Activated CD4-positive, alpha-beta T cell treated with anti-CD3 and anti-CD28 coated beads, Interleukin-2, amount 50 U/mL, for 1 hour (primary cell): ENCODE measurements at regions not wholly inside any gene's neighbourhood (a gene's known extent, or its start where the extent isn't known, plus 50 kb on each side); places are given as distances from the start of the nearest gene placed in this dataset.
"Not testable (repeated sequence)": the region's sequence is repeated elsewhere in the genome, so short reads cannot be mapped to it uniquely, and the experiment has no call there.

ENCODE experiments used
- DNase-seq: peaks from one replicate; pipeline ENCODE4 v3.0.0-alpha.2; 2020

DNA sequence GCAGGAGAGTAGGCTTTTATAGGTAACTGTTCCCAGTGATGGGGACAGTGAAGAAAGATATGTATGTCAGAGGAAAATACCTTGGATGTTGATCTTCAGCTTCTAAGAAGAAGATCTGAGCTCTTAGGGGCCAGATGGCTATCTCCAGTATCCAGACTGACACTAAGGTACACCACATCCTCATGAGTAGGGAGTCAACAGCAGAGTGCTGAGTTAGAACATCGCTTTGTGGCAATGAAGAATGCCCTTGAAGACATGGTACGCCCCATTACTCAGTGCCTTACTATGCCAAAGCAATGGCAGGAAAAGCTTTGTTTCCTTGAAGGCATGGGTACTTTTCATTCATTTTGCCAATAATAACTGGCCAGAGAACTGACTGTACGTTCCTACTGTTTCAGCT is 263.7 kb downstream of the CEMIP2 start:
- DNase-seq: no peak

DNA sequence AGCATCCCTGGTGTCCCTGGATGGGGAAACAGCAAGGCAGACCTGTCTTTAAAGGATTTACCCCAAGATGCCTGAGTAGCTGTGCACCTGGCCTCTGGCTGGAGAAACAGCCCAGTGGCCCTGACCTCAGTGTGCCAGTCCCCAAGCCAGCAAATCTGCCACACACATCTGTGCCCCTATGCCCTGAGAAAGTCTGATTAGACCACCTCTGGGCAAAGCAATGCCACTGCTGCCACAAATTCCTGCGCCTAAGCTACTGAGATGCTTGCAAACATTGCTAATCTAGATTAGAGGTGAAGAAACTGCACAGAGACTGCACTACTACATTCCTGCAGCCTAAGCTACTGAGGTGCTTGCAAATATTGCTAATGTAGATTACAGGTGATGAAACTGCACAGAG is 269.6 kb downstream of the CEMIP2 start:
- DNase-seq: no peak

GRCh38 chr9:71490810-71491209 is 277.5 kb downstream of the CEMIP2 start:
- DNase-seq: no peak

DNA sequence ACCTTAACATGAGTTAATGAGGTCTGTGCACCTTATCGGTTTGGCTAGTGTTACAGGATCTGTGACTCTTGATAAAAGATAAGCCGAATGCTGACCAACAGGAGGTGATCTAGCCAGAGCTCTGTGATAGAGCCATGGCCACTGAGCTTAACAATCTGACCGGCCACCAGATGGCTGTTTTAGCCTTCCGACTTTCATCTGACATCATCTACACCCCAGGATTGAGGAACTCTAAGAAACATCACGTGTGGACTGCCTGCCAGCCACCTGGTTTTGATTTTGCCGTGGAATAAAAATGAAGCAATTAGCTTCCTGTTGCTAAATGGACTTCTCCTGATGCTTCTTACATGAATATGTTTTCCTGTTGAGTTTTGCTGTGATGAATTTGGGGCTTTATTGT is 281.3 kb downstream of the CEMIP2 start:
- DNase-seq: no peak

GRCh38 chr9:71485326-71485725 is 283.0 kb downstream of the CEMIP2 start:
- no peak for DNase-seq

DNA sequence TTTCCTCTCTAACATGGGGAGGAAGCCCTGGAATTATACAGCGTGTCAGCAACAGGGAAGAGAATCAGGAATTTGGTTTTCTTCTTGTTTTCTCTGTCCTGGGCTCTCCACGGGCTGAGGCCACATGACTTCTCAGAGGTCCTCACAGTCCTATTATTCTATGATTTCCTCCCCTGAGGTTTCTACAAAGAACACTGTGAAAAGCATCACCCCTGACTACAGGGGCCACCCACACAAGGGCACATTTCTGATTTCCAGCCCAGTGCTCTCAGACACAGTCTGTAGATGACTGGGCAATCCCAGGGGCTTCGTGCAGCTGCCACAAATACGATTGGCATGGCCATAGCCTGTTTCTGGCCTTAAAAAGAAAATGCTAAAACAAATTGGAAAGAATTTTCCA is 284.9 kb downstream of the CEMIP2 start:
- no peak for DNase-seq

GRCh38 chr9:71479621-71480020 is 288.7 kb downstream of the CEMIP2 start:
- DNase-seq: no peak

DNA sequence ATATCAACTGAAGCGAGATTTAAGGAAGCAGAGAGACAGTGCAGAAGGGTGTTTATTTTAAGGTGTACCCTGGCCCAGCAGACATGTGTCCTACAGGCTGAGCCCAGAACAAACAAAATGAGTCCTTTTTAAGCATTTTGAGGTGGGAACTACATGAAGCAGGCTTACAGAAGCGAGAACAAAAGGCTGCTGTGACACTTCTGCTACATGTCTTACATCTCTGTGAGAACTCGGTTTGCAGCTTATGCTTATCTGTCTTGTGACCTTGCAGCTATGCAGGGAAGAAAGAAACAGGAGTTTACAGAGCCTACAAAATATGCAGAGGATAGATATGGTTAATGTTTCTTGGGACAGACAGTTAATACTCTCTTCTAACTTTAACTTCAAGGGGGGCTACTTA is 295.9 kb downstream of the CEMIP2 start:
- no peak for DNase-seq

GRCh38 chr9:71465392-71465791 is 302.9 kb downstream of the CEMIP2 start:
- DNase-seq: no peak

DNA sequence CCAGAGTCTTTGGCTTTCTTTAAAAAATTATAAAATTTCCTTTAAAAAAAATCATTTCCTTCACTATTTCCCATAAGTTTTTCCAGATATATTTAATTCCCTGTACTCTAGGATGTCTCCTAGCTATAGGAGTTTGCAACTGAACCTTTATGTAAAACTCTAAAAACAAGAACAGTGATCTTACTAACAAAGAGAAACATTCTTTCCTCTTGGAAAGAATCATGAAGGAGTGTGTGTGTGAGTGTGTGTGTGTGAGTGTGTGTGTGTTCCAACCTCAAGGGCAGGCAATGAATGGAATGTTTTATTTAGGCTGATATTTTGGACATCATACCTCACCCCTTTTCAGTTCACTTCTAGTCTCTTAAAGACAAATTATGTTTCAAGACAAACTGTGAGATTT is 309.2 kb downstream of the CEMIP2 start:
- no peak for DNase-seq

DNA sequence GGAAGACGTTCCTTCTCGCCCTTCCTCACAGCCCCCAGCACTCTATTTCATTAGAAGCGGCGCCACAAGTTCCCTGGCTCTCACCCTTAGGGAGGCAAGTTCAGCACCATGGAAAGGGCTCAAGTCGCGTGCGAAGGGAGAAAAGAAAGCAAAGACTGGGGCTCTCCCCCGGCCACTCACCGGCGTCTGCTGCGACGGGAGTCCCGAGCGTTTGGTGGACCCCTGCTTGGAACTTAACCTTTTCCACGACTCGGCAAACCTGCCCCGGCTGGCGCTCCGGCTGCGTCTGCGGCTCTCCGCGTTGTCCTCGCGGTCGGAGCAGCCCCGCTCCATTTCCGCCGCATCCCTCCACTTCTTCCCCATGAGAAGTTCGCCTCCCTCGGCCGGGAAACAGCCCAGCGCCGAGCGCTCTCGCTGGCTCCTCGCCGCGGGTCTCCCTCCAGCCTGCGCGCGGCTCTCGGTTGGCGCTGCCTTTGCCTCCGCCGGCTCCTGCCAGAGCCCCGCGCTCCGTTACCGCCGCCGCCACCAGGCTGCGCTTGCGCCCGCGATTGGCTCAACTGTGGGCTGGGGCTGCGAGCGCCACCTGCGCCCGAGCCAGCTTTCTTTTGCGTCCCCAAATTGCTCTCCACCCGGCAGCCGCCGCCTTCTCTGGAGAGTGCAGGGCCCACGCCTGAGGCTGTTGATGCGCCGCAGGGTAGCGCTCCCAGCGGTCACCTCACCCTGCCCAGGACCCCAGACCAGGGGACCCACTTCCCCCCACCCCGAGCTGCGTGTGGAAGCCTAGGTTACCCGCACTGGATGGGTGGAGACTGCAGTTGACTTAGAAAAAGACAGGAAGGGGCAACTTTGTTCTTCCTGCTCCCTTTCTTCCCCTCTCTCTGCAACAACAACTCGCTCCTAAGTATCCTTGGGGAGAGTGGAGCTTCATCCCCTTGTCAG is 321.6 kb downstream of the CEMIP2 start:
- DNase-seq: no peak

DNA sequence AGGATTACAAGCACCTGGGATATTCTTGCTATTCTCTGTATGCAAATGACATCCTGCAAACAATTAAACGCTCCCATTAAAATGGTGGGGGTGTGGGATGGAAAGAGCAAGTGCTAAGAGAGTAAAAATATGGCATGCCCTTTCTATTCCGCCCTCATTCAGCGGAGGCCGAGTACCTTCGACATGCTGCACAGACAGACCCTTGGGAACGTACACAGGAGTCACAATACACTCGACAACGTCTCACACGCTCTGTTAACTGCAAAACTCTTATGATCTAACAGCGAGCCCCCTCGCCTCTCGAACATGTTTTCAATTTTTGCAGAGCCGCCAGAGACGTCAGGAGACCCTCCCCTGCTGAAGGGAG is 322.2 kb downstream of the CEMIP2 start:
- no peak for DNase-seq

DNA sequence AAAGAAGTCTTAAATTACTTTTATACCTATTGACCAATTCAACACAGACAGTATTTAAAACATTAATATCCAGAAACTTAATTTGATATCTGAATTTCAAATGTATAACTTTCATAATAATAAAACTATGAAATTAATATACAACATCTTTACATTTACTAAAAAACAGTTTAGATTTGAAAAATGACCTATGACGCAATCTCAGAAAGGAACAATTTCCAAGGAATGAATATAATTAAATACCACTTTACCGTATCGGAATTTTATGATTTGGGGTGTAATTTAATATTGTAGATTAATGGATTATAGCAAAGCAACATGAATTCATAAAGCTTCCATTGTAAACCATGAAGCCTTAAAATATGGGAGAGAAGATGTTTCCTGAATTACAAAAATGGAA is 321.5 kb upstream of the TRPM3 start:
- DNase-seq: no peak

- DNase-seq: no peak
Measured at GRCh38 chr9:71441266-71441665, 319.8 kb upstream of the TRPM3 start.

- no peak for DNase-seq
Measured at GRCh38 chr9:71431931-71432330, 310.5 kb upstream of the TRPM3 start.

- DNase-seq: not testable (repeated sequence)
Measured at GRCh38 chr9:71407341-71407740, 285.9 kb upstream of the TRPM3 start.

GRCh38 chr9:71403106-71403505 is 281.7 kb upstream of the TRPM3 start:
- no peak for DNase-seq

DNA sequence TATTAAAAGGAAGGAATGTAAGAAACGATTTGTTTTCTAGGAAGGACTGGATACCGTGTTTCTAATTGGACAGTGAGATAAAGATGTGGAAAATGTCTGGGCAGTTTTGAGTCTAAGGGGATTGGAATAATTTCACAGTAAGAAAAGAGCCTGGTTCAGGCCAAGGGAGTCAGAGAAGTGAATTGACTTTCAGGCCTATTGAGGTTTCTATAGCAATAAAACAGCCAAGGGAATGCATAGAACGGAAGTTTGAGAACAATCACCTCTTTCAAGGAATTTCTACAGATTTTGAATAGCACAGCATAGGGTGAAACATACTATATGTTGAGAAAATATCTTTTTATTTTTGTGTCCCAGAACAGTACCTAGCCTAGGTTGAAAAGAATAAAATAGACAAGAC is 271.6 kb upstream of the TRPM3 start:
- DNase-seq: no peak

DNA sequence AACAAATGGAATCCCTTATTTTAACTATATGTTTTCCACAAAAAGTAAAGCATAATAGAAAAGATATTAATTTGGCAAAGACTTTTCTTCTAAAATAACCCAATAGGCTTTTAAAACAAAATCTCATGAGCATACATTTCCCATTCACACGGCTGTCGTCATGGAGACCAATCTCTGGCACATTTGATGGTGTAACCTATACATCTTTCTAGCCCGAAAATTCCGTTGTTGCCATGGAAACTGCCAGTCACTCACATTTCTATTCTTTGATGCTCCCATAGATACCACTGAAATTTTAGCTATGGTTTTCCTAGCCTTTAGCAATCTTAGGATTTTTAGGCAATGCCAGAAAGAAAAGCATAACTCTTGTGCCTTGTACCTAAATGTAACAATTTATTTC is 262.9 kb upstream of the TRPM3 start:
- DNase-seq: no peak

DNA sequence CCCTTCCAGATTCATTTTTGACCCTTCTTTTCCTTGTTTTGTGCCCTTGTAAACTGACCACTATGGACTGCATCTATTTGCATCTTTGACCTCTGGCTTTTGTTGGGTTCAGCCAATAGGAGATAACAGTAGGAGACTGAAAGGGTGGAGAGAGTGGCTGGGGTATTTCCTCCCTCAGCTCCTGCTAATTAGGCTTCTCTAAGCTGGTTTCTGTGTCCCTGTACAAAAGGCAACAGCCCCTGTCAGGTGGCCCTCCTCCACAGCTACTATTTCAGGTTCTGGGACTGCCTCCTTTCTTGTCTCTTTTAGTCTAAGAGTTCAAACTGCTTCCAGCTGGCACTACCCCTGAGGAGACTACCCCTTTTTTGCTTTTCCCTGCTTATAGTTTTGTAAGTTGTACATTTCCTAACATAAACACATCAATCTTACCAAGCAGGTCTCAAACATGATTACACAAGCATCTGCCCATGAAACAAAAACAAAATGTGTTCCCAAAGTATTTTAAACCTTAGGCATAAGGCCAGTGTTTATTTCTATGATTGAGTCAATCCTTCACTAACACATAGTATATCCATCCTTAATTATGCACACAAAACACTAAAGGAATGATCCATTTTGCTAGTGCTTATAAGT is 262.0 kb upstream of the TRPM3 start:
- no peak for DNase-seq

- DNase-seq: no peak
Measured at GRCh38 chr9:71368157-71368556, 246.7 kb upstream of the TRPM3 start.

DNA sequence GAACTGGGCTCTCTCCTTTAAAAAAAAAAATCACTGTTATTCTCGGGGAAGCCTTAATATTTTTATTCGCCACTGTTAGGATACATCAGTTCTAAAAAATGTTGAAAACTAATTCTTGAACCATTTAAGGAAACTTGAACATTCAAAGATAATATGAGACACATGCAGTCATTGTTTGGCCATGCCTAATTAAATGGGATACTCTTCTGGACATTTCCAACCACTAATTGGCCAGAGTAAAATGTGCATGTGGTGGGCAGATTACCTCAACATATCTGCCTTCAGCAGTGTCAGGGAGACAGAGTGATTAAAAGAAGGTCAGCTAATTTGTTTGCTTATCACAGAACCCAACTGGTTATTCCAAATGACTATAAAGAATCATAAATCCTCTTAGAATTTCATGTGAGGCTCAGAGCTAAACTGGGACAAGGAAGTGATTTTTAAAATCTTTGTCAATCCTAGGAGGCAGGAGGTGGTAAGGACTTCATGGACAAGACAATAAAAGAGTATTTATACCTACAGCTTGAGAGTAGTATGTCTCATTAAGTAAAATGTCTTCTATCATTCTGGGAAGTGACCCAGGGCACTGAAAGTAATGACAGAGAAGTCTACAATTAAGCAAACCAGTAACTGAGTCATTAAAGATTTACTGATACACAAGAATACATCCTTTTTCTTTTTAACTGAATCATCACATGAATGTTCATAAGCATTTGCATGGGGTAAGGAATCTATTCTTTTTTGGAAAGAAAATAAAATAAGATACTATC is 242.9 kb upstream of the TRPM3 start:
- no peak for DNase-seq

DNA sequence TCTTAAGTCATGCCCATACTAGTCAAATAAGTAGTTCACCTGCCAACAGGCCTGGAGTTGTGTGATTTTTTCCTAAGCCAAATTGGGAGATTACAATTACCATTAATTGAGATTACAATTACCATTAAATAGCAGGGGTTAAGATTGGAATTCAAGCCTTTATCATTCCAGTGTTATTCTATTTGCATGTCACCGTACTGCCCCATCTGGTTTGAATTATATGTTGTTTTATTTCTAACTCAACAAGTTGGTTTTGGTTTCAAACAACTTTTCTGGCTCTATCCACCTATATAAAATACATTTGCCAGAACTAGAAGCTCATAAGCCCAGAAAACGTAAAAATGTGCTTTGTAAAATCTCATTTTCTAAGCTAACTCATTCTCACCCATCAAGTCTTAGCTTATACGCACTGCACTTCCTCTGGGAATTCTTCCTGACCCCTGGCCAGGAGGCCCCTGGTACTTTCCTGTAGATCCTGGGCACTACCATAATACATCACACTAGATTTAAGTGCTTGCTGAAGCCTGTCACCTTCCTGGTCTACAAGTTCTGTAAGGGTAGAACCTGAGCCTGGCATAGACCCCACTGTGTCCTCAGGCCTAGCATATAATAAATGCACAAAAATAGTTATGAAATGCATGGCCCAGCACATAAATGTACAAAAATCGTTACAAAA is 242.0 kb upstream of the TRPM3 start:
- DNase-seq: no peak
